ENCODE measurements at regions not wholly inside any gene's neighbourhood (a gene's known extent, or its start where the extent isn't known, plus 50 kb on each side); places are given as distances from the start of the nearest gene placed in this dataset.

GRCh38 chr1:228979325-228979699 is 244.0 kb downstream of the RHOU start:
- no peak for DNase-seq

GRCh38 chr1:228979774-228980173 is 244.5 kb downstream of the RHOU start:
- no peak for DNase-seq

- no peak for DNase-seq
These were observed 245.1 kb downstream of the RHOU start for GRCh38 chr1:228980232-228980937.

GRCh38 chr1:228982637-228983036 is 247.4 kb downstream of the RHOU start:
- DNase-seq: no peak

- no peak for DNase-seq
These were observed 248.0 kb downstream of the RHOU start for GRCh38 chr1:228983231-228983660.

- DNase-seq: no peak
These were observed 248.4 kb downstream of the RHOU start for GRCh38 chr1:228983661-228984060.

- DNase-seq: no peak
These were observed 248.8 kb downstream of the RHOU start for GRCh38 chr1:228984107-228984506.

GRCh38 chr1:228984646-228985631 is 249.7 kb downstream of the RHOU start:
- no peak for DNase-seq

- no peak for DNase-seq
These were observed 250.4 kb downstream of the RHOU start for GRCh38 chr1:228985661-228986060.

- no peak for DNase-seq
These were observed 251.0 kb downstream of the RHOU start for GRCh38 chr1:228986093-228986904.

GRCh38 chr1:228987286-228987685 is 252.0 kb downstream of the RHOU start:
- no peak for DNase-seq

GRCh38 chr1:228987736-228988506 is 252.6 kb downstream of the RHOU start:
- DNase-seq: no peak

- no peak for DNase-seq
These were observed 253.4 kb downstream of the RHOU start for GRCh38 chr1:228988664-228989063.

- no peak for DNase-seq
These were observed 253.9 kb downstream of the RHOU start for GRCh38 chr1:228989176-228989575.

- no peak for DNase-seq
These were observed 254.4 kb downstream of the RHOU start for GRCh38 chr1:228989676-228989991.

- DNase-seq: no peak
These were observed 254.9 kb downstream of the RHOU start for GRCh38 chr1:228989992-228990827.

GRCh38 chr1:228990906-228991569 is 255.8 kb downstream of the RHOU start:
- no peak for DNase-seq

- no peak for DNase-seq
These were observed 256.8 kb downstream of the RHOU start for GRCh38 chr1:228992044-228992443.

GRCh38 chr1:228992907-228993535 is 257.7 kb downstream of the RHOU start:
- no peak for DNase-seq
